ENCODE measurements at regions not wholly inside any gene's neighbourhood (a gene's known extent, or its start where the extent isn't known, plus 50 kb on each side); places are given as distances from the start of the nearest gene placed in this dataset.
"Not testable (repeated sequence)": the region's sequence is repeated elsewhere in the genome, so short reads cannot be mapped to it uniquely, and the experiment has no call there.

DNA sequence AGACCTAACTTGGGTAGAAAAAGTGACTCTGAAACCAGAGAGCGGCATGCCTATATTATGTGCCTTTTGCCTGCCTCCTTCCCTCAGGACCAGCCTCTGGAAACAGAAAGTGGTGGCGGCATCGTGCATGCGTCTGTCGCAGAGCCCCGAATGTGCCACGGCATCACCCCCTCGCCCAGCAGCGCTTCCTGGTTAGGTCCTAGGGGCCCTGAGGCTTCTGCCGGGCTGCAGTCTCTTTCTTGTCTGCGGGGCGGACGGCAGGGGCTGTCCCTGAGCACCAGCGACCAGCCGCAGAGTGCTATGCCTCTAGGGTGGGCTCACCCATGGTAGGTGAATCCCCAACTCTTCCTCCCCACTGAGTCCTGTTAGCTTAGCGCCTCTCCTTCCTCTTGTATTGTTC lies 68.7 kb downstream of the VSIG4 start:
- no peak for DNase-seq

DNA sequence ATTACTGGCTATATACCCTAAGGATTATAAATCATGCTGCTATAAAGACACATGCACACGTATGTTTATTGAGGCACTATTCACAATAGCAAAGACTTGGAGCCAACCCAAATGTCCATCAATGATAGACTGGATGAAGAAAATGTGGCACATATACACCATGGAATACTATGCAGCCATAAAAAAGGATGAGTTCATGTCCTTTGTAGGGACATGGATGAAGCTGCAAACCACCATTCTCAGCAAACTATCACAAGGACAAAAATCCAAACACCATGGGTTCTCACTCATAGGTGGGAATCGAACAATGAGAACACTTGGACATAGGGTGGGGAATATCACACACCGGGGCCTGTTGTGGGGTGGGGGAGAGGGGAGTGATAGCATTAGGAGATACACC lies 72.7 kb downstream of the VSIG4 start:
- not testable (repeated sequence) for DNase-seq

DNA sequence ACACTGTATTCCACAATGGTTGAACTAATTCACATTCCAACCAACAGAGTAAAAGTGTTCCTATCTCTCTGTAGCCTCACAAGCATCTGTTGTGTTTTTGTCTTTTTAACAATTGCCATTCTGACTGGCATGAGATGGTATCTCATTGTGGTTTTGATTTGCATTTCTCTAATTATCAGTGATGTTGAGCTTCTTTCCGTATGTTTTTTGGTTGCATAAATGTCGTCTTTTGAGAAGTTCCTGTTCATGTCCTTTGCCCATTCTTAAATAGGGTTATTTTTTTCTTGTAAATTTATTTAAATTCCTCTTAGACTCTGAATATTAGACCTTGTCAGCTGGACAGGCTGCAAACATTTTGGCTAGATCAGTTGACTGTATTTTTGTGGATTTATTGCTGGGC lies 78.2 kb downstream of the VSIG4 start:
- no peak for DNase-seq

DNA sequence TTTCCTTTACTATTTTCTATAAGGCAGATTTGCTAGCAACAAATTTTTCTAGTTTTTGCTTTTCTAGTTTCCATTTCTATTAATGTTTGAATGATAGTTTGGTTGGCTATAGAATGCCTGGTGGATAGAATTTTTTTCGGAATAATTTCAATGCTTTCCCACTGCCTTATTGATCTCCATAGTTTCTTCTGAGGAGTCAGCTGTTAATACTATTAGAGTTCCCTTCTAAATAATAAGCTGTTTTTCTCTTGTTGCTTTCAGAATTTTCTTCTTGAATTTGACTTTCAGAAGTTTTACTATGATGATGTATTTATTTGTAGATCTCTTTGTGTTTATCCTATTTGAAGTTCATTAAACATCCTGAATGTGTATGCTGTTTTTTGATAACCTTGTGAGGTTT lies 91.8 kb downstream of the VSIG4 start:
- no peak for DNase-seq

DNA sequence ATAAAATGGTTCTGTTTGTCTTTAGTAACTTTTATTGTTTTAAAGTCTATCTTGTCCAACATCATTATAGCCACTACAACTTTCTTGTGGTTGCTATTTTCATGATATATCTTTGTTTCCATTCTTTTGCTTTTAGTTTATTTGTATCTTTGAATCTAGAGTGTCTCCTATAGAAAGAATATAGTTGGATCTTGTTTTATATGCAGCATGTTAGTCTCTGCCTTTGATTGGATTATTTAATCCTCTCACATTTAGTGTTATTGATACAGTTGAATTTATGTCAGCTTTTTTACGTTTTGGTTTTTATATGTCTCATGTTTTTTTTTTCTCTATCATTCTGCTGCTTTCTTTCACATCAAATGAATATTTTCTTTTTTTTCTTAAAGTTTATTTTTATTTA lies 98.1 kb downstream of the VSIG4 start:
- DNase-seq: no peak

DNA sequence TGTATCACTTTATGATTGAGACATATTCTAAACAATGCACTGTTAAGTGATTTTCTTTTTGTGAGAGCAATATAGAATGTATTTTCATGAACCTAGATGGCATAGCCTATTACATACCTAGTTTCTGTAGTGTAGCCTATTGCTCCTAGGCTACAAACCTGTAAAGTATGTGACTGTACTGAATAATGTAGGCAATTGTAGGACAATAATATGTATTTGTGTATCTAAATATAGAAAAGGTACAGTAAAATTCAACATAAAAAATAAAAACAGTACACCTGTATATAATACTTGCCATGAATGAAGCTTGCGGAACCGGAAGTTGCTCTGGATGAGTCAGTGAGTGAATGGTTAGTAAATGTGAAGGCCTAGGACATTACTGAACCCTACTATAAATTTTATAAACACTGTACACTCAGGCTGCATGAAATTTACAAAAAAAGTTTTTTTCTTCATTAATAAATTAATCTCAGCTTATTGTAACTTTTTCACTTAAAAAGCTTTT lies 106.7 kb downstream of the VSIG4 start:
- no peak for DNase-seq

DNA sequence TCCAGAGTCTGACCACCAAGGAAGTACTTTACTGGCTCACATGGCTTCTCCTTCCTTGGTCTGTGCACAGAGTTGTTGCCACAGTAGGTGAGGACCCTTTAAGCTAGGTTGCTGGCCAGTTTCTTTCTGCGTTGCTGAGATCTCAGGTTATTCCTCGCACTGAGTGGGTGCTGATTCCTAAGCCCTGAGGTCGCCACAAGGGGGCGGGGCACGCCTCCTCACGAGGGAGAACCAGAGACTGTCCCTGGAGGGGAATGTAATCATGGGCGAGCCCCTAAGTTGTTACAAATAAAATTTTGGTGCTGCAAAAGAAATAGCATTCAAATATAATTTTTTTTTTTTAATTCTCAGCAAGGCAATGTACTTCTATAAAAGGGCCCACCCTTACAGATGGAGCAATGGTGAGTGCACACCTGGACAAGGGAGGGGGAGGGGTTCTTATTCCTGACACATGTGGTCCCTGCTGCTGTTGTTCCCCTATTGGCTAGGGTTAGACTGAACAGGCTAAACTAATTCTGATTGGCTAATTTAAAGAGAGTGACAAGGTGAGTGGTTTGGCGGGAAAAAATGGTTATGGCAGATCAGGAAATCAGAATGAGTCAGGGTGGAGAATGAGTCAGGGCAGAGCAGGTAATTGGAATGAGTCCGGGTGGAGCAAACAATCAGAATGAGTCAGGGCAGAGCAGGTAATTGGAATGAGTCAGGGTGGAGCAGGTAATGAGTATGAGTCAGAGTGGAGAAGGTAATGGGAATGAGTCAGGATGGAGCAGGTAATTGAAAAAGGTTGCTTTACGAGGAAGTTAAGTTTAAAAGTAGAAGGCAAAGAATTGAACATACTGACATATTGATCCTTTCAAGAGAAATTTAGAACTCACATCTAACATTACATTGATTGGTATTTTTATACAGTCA lies 107.5 kb downstream of the VSIG4 start:
- no peak for DNase-seq

DNA sequence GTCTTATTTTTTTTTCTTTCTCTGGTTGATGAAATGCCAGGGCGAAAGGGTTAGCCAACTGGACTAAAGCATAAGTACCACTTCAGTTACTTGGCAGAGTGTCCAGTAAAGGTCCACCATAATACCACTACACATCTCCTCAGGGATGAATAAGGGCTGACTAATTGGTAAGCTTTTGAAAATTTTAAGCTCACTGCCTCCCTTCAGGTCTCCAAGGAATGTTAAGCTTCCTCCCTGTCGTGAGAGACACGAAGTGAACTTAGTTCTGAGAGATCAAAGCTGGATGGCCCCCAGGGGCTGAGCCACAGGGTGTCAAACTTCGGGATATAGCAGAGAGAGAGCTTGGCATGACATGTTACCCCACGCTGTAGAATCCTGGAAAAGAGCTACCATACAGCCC lies 111.4 kb downstream of the VSIG4 start:
- no peak for DNase-seq

DNA sequence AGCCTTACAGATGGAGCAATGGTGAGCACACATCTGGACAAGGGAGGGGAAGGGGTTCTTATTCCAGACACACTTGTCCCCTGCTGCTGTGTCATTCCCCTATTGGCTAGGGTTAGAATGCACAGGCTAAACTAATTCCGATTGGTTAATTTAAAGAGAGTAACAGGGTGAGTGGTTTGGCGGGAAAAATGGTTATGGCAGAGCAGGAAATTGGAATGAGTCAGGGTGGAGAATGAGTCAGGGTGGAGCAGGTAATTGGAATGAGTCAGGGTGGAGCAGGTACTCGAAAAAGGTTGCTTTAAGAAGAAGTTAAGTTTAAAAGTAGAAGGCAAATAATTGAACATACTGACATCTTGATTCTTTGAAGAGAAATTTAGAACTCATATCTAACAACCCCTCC lies 112.5 kb downstream of the VSIG4 start:
- not testable (repeated sequence) for DNase-seq

DNA sequence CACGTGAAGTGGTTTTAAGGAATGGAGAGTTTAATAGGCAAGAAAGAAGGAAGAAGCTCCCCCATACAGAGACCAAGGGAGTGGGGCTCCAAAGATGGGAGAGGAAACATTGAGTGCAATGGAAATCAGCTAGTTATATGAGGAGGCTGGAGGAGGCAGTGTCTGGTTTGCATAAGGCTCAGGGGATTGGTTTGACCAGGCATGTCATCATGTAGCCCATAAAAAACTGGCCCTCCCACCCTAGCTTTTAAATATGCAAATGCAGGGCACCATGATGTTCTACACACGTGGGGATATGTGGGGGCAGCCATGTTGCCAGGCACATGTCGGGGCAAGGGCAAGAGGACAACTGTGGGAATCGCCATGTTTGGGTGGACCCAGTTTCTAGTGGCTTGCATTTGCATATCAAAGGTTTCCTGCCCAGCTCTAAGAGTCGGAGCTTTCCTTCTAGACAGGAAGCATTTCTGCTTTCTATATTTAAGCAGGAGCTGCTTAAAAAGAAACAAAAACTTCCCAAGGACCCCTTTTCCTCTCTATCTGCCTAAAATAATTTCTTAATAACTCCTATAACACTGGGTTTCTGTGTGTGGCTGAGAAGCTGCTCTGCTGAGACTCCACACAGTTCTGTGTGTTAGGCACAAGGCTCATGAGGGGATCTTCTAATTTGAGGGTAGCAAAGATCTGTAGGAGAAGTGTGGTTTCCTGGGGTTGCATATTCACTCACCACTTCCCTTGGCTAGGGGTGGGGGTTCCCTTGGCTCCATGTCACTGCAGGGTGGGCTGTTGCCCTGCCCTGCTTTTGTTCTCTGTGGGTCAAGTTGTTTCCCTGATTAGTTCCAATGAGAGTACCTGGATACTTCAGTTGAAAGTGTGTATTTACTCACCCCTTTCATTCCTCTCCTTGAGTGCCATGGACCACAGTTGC lies 113.5 kb downstream of the VSIG4 start:
- DNase-seq: no peak

DNA sequence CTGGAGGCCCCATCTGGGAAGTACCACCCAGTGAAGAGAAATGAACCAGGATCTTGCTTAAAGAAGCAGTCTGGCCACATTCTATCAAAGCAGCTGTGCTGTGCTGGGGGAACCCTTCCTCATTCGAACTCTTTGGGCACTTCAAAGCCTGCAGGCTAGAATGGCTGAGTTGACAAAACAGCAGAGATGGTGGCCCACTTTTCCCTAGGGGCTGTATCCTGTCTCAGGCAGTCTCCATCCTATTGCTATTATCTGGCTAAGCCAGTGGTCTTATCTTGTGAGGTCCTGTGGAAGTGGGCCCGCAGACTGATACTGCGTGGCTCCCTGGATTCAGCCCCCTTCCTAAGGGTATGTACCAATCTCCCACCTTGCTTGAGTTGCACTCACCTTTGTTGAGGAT lies 114.3 kb downstream of the VSIG4 start:
- no peak for DNase-seq

DNA sequence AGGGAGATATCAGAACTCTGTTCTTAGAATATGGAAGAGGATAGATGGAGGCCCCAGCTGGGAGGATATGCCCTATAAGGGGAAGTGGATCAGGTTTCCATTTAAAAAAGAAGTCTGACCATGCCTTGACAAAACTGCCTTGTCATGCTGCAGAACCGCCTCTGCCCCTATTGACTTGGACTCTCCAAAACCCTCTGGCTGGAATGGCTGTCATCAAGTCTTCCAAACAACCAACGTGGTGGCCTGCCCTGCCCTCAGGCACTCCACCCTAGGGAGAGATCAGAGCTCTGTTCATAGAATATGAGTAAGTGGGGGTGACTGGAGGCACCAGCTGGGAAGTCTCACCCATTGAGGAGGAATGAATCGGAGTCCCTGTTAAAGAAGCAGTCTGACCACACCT lies 114.9 kb downstream of the VSIG4 start:
- DNase-seq: no peak

DNA sequence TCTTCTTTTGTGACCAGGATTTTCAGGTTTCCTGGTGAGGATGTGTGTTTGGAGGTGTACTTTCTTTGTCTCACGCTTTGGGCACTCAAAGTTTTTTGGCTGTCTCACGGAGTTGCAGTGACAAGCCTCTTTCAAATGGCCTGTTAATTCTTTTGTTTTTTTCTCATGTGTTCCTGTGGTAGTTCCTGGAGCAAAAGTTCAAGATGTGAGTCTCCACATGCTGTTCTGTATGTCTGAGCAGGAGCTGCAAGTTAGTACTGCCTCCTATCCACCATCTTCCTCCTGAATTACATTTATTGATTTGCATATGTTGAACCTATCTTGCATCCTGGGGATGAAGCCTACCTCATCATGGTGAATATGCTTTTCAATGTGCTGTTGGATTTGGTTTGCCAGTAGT lies 118.5 kb downstream of the VSIG4 start:
- DNase-seq: no peak

DNA sequence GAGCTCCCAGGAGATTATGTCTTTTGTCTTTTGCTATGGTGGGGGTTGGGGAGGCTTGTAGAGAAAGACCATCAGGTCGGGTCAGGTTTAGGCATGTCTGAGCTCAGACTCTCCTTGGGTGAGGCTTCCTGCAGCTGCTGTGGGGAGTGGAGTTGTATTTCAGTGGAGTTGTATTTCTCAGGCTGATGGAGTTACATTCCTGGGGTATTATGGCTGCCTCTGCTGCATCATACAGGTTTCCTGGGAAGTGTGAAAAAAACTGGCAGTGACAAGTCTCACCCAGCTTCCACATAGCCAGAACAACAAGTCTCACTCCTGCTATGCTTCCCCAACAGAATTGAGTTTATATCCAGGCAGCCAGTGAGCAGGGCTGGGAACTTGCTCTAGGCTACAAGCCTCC lies 119.3 kb downstream of the VSIG4 start:
- no peak for DNase-seq

DNA sequence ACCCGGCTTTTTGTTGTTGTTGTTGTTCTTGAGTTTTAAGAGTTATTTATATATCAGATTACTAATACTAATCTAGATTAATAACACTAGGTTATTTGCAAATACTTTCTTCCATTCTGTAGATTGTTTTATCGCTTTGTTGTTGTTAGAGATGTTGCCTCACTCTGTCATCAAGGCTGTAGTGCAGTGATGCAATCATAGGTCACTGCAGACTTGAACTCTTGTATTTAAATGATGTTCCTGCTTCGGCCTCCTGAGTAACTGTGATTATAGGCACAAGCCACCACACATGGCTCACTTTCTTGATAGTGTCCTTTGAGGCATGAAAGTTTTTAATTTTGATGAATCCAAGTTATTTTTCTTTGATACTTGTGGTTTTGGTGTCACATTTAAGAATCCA lies 129.0 kb downstream of the VSIG4 start:
- no peak for DNase-seq

DNA sequence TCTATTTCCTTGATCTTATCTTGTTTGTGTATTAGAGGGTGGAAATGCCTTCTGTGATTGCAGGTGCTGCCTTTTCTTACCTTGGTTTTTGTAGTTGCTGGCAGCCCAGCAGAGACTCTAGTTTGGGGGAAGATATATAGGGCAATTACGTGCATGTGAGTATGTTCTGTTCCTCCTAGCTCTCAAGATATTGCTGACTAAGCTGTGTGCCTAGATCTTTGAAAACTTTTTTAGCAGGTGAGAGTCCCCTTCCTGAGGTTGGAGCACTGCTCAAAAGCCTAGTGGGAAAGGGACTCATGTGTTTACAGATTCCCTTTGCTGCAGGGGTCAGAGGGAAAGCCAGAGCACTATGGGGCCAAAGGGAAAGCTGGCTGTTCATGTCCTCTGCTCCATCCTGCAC lies 136.1 kb downstream of the VSIG4 start:
- no peak for DNase-seq

DNA sequence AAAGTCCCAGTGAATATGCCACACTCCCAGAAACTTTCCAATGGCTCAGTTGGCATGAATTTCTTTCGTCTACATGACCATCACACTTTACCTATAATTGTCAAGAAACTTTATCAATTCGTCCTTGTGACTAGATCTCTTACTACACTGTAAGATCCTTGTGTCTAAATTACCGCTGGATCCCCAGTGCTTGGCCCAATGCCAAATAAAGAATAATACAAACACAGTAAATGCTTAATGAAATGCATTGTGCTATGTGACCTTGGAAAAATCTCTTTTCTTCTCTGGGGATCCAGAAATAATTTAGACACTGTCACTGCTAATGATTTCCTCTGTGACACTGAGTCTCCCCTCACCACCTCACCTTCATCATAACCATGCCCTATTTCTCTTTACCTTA lies 137.9 kb downstream of the VSIG4 start:
- no peak for DNase-seq

DNA sequence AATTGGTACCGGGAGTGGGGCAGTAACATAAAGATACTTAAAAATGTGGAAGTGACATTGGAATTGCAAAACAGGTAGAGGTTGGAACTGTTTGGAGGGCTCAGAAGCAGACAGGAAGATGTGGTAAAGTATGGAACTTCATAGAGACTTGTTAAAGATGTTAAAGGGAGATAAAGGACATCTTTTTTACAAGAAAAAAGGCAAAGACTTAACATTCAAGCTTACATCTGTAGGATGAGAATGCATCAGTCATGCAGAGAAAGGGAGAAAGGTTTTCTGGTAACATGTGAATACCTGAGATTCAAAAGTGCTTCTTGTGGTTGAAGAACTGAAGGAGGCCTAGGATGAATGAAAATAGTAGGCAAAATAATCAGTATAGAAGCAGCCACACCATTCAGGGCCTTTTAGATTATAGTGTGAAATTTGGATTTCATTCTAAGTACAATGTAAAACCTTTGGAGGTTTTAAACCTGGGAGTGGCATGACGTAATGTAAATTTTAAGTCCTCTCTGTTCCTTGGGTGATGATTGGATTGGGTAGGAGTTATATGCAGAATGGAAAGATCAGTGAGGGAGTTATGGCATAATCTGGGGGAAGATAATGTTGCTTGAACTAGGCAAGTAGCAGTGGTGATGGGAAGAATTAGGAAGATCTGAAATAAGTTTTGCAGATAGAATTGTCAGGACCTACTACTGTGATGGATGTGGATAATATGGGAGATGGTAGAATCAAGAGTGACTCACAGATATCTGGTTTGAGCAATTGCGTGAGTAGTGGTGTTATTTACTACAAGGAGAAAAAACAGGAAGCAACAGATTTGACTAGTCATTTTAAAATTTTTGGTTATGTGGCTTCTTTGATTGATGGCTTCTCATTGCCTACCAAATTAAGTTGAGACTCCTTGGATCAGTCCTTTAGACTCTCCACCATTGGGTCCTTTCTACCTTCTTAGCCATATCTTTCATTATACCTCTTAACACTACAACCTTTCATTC lies 138.7 kb downstream of the VSIG4 start:
- DNase-seq: no peak

DNA sequence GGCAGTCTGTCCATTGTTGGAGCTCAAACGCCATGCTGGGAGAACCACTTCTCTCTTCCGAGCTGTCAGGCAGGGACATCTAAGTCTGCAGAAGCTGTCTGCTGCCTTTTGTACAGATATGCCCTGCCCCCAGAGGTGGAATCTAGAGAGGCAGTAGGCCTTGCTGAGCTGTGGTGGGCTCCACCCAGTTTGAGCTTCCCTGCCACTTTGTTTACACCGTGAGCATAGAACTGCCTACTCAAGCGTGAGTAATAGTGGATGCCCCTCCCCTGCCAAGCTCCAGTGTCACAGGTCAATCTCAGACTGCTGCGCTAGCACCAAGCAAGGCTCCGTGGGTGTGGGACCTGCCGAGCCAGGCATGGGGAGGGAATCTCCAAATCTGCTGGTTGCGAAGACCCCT lies 145.7 kb downstream of the VSIG4 start:
- no peak for DNase-seq

DNA sequence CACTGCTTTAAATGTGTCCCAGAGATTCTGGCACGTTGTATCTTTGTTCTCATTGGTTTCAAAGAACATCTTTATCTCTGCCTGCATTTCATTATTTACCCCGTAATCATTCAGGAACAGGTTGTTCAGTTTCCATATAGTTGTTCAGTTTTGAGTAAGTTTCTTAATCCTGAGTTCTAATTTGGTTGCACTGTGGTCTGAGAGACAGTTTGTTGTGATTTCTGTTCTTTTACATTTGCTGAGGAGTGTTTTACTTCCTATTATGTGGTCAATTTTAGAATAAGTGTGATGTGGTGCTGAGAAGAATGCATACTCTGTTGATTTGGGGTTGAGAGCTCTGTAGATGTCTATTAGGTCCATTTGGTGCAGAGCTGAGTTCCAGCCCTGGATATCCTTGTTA lies 148.1 kb downstream of the VSIG4 start:
- DNase-seq: not testable (repeated sequence)

DNA sequence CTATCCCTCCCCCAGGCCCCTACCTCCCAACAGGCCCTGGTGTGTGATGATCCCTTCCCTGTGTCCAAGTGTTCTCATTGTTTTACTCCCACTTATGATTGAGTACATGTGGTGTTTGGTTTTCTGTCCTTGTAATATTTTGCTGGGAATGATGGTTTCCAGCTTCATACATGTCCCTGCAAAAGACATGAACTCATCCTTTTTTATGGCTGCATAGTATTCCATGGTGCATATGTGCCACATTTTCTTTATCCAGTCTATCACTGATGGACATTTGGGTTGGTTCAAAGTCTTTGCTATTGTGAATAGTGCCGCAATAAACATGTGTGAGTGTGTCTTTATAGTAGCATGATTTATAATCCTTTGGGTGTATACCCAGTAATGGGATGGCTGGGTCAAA lies 151.7 kb downstream of the VSIG4 start:
- DNase-seq: not testable (repeated sequence)

DNA sequence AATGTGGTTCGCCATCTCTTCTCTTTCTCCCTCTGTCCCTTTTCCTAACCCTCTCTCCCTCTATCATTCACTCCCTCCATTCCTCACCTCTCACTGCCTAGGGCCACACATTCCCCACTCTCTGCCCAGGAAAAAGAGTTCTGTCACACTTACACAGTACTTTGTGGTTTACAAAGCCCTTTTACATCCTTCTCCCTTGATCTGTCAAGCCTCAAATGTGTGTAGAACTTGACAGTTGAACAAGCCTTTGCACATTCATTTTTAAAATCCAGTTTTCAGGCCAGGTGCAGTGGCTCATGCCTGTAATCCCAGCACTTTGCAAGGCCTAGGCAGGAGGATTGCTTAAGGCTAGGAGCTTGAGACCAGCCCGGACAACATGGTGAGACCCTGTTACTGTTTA lies 156.3 kb downstream of the VSIG4 start:
- no peak for DNase-seq

Measured in NCI-H1436 treated with DMSO at 0.1 percent for 48 hours (cell line).